ENCODE measurements at regions not wholly inside any gene's neighbourhood (a gene's known extent, or its start where the extent isn't known, plus 50 kb on each side); places are given as distances from the start of the nearest gene placed in this dataset.

GRCh38 chr16:86748652-86749051, 170.3 kb downstream of the FOXL1 start:
- H3K27me3 Mint-ChIP-seq, result peaks cover 5% of the 10 kb centered on the region
- H3K27ac Mint-ChIP-seq, result no peak overlapping the region
- H3K36me3 Mint-ChIP-seq (ENCODE audit: low read depth), result no peaks in the 10 kb centered on the region
- no peaks in the 10 kb centered on the region for H3K9me3 Mint-ChIP-seq
- H3K4me1 Mint-ChIP-seq, result no peaks in the 10 kb centered on the region
- ATAC-seq, result no peak
- DNase-seq, result no peak
- no peak overlapping the region for H3K4me3 Mint-ChIP-seq

- H3K27ac Mint-ChIP-seq, result no peak overlapping the region
- H3K27me3 Mint-ChIP-seq, result no peaks in the 10 kb centered on the region
- H3K9me3 Mint-ChIP-seq, result no peaks in the 10 kb centered on the region
- H3K4me1 Mint-ChIP-seq, result no peaks in the 10 kb centered on the region
- DNase-seq, result no peak
- H3K4me3 Mint-ChIP-seq, result no peak overlapping the region
- no peak for ATAC-seq
- no peaks in the 10 kb centered on the region for H3K36me3 Mint-ChIP-seq (ENCODE audit: low read depth)
Measured at GRCh38 chr16:86751076-86752030, 173.0 kb downstream of the FOXL1 start.

- ATAC-seq (no peak), DNase-seq (no peak)
- peaks cover 9% of the 10 kb centered on the region for H3K27me3 Mint-ChIP-seq
- H3K36me3 Mint-ChIP-seq (ENCODE audit: low read depth), result no peaks in the 10 kb centered on the region
- no peak overlapping the region for H3K27ac Mint-ChIP-seq
- H3K9me3 Mint-ChIP-seq, result no peaks in the 10 kb centered on the region
- H3K4me1 Mint-ChIP-seq, result no peaks in the 10 kb centered on the region
- no peak overlapping the region for H3K4me3 Mint-ChIP-seq
Measured at GRCh38 chr16:86752582-86753175, 174.3 kb downstream of the FOXL1 start.

GRCh38 chr16:86753399-86753798, 175.1 kb downstream of the FOXL1 start:
- H3K9me3 Mint-ChIP-seq, result no peaks in the 10 kb centered on the region
- H3K27me3 Mint-ChIP-seq, result peaks cover 14% of the 10 kb centered on the region
- DNase-seq, result no peak
- no peaks in the 10 kb centered on the region for H3K4me1 Mint-ChIP-seq
- H3K27ac Mint-ChIP-seq, result no peak overlapping the region
- H3K4me3 Mint-ChIP-seq, result no peak overlapping the region
- no peaks in the 10 kb centered on the region for H3K36me3 Mint-ChIP-seq (ENCODE audit: low read depth)
- ATAC-seq, result no peak

GRCh38 chr16:86755571-86756006, 177.2 kb downstream of the FOXL1 start:
- no peak for ATAC-seq
- Mint-ChIP-seq H3K36me3 (ENCODE audit: low read depth) (no peaks in the 10 kb centered on the region), H3K4me3 (no peak overlapping the region)

GRCh38 chr16:86756882-86757703, 178.7 kb downstream of the FOXL1 start:
- Mint-ChIP-seq H3K27ac (no peak overlapping the region), H3K36me3 (ENCODE audit: low read depth) (no peaks in the 10 kb centered on the region), H3K9me3 (no peaks in the 10 kb centered on the region), H3K4me3 (no peak overlapping the region), H3K4me1 (no peaks in the 10 kb centered on the region), H3K27me3 (peaks cover 42% of the 10 kb centered on the region)
- no peak for DNase-seq
- no peak for ATAC-seq

More at GRCh38 chr16:86755571-86756006, 177.2 kb downstream of the FOXL1 start:
- Mint-ChIP-seq H3K27me3 (peaks cover 31% of the 10 kb centered on the region), H3K27ac (no peak overlapping the region), H3K4me1 (no peaks in the 10 kb centered on the region), H3K9me3 (no peaks in the 10 kb centered on the region)
- DNase-seq, result no peak

- Mint-ChIP-seq H3K36me3 (ENCODE audit: low read depth) (no peaks in the 10 kb centered on the region), H3K4me3 (no peak overlapping the region), H3K4me1 (no peaks in the 10 kb centered on the region), H3K9me3 (no peaks in the 10 kb centered on the region), H3K27ac (no peak overlapping the region), H3K27me3 (peaks cover 48% of the 10 kb centered on the region)
- ATAC-seq (no peak), DNase-seq (no peak)
Measured at GRCh38 chr16:86757704-86758040, 179.3 kb downstream of the FOXL1 start.

GRCh38 chr16:86758932-86759331, 180.6 kb downstream of the FOXL1 start:
- Mint-ChIP-seq H3K27ac (no peak overlapping the region), H3K4me3 (no peak overlapping the region), H3K27me3 (peaks cover 52% of the 10 kb centered on the region), H3K4me1 (no peaks in the 10 kb centered on the region), H3K9me3 (no peaks in the 10 kb centered on the region), H3K36me3 (ENCODE audit: low read depth) (no peaks in the 10 kb centered on the region)
- DNase-seq (no peak), ATAC-seq (no peak)

- Mint-ChIP-seq H3K4me1 (no peaks in the 10 kb centered on the region), H3K27ac (no peak overlapping the region), H3K9me3 (peaks cover 3% of the 10 kb centered on the region), H3K27me3 (peaks cover 66% of the 10 kb centered on the region), H3K36me3 (ENCODE audit: low read depth) (no peaks in the 10 kb centered on the region), H3K4me3 (no peak overlapping the region)
- DNase-seq (peak; percentile 66), ATAC-seq (no peak)
Measured at GRCh38 chr16:86761111-86762031, 183.0 kb downstream of the FOXL1 start.

- no peak overlapping the region for H3K4me3 Mint-ChIP-seq
- H3K36me3 Mint-ChIP-seq (ENCODE audit: low read depth), result no peaks in the 10 kb centered on the region
- ATAC-seq (no peak), DNase-seq (no peak)
- H3K4me1 Mint-ChIP-seq, result no peaks in the 10 kb centered on the region
- H3K27ac Mint-ChIP-seq, result no peak overlapping the region
- peaks cover 64% of the 10 kb centered on the region for H3K27me3 Mint-ChIP-seq
- H3K9me3 Mint-ChIP-seq, result peaks cover 8% of the 10 kb centered on the region
Measured at GRCh38 chr16:86762095-86762494, 183.7 kb downstream of the FOXL1 start.

- no peak overlapping the region for H3K27ac Mint-ChIP-seq
- peaks cover 8% of the 10 kb centered on the region for H3K9me3 Mint-ChIP-seq
- no peaks in the 10 kb centered on the region for H3K4me1 Mint-ChIP-seq
- no peak overlapping the region for H3K4me3 Mint-ChIP-seq
- DNase-seq, result no peak
- peaks cover 55% of the 10 kb centered on the region for H3K27me3 Mint-ChIP-seq
- no peak for ATAC-seq
- H3K36me3 Mint-ChIP-seq (ENCODE audit: low read depth), result no peaks in the 10 kb centered on the region
Measured at GRCh38 chr16:86763819-86764218, 185.5 kb downstream of the FOXL1 start.

- no peak overlapping the region for H3K4me3 Mint-ChIP-seq
- H3K9me3 Mint-ChIP-seq, result peaks cover 8% of the 10 kb centered on the region
- no peaks in the 10 kb centered on the region for H3K36me3 Mint-ChIP-seq (ENCODE audit: low read depth)
- H3K27ac Mint-ChIP-seq, result no peak overlapping the region
- H3K4me1 Mint-ChIP-seq, result no peaks in the 10 kb centered on the region
- peaks cover 51% of the 10 kb centered on the region for H3K27me3 Mint-ChIP-seq
- ATAC-seq (no peak), DNase-seq (no peak)
Measured at GRCh38 chr16:86764551-86764950, 186.2 kb downstream of the FOXL1 start.

- H3K4me1 Mint-ChIP-seq, result no peaks in the 10 kb centered on the region
- H3K27me3 Mint-ChIP-seq, result peaks cover 46% of the 10 kb centered on the region
- no peak overlapping the region for H3K4me3 Mint-ChIP-seq
- H3K27ac Mint-ChIP-seq, result no peak overlapping the region
- peaks cover 8% of the 10 kb centered on the region for H3K9me3 Mint-ChIP-seq
- no peak for DNase-seq
- no peak for ATAC-seq
- H3K36me3 Mint-ChIP-seq (ENCODE audit: low read depth), result no peaks in the 10 kb centered on the region
Measured at GRCh38 chr16:86765389-86766026, 187.2 kb downstream of the FOXL1 start.

Data from activated naive CD8-positive, alpha-beta T cell treated with anti-CD3 and anti-CD28 coated beads, Interleukin-2, amount 50 U/mL, for 24 hours (primary cell).